Heart right ventricle (tissue), 16 donors: ENCODE measurements at regions not wholly inside any gene's neighbourhood (a gene's known extent, or its start where the extent isn't known, plus 50 kb on each side); places are given as distances from the start of the nearest gene placed in this dataset.
"Not testable (repeated sequence)": the region's sequence is repeated elsewhere in the genome, so short reads cannot be mapped to it uniquely, and the experiment has no call there.

Source experiments
- ATAC-seq, 8 donors: fragments of 200-7000 bp; cut with Tn5 transposase; one replicate each; pipeline ENCODE4 v1.9.1; 2020; ENCODE audit warnings: mild to moderate bottlenecking in 8 of 8, moderate library complexity in 8 of 8, moderate number of reproducible peaks in 1 of 8
- DNase-seq, 2 donors: peaks; one replicate each; pipeline ENCODE4 v3.0.0-alpha.2; 2020
- H3K27ac ChIP-seq, 10 donors: fragments of 200-600 bp; sonication (generic) in 2 of 10; one replicate each; pipeline versions ENCODE4 v1.5.0 to v1.8.0; 2020 to 2022; ENCODE audit warnings: mild to moderate bottlenecking in 3 of 10
- H3K27me3 ChIP-seq, 7 donors: fragments of 200-600 bp; one replicate each; pipeline ENCODE4 v1.8.0; 2021 to 2022; ENCODE audit warnings: mild to moderate bottlenecking in 2 of 7
- H3K36me3 ChIP-seq, 9 donors: fragments of 200-600 bp; sonication (generic) in 1 of 9; one replicate each; pipeline versions ENCODE4 v1.5.0 to v1.8.0; 2020 to 2022; ENCODE audit warnings: mild to moderate bottlenecking in 2 of 9
- H3K4me1 ChIP-seq, 9 donors: fragments of 200-600 bp; sonication (generic) in 1 of 9; one replicate each; pipeline versions ENCODE4 v1.5.0 to v1.8.0; 2020 to 2022; ENCODE audit warnings: mild to moderate bottlenecking in 4 of 9
- H3K4me3 ChIP-seq, 10 donors: fragments of 200-600 bp; sonication (generic) in 2 of 10; one replicate each; pipeline versions ENCODE4 v1.5.0 to v1.8.0; 2020 to 2022; ENCODE audit warnings: mild to moderate bottlenecking in 7 of 10, moderate library complexity in 2 of 10
- H3K9me3 ChIP-seq, 11 donors: fragments of 200-600 bp in 10 of 11; sonication (generic) in 2 of 11; one replicate each; pipeline versions ENCODE4 v1.5.0 to v1.8.0; 2013 to 2022; ENCODE audit warnings: mild to moderate bottlenecking in 2 of 11, control low read depth in 1 of 11, moderate library complexity in 1 of 11
- CTCF ChIP-seq, 9 donors: fragments of 200-600 bp; sonication (generic) in 2 of 9; IDR thresholded peaks; one replicate each; pipeline versions ENCODE4 v1.5.0 to v1.8.0; 2021 to 2022; ENCODE audit warnings: antibody characterized with exemption in 9 of 9, mild to moderate bottlenecking in 5 of 9, moderate library complexity in 1 of 9
- WGBS, 2 donors: extraction: QIAGEN DNeasy Blood & Tissue Kit; methylation state at CpG; one replicate each; pipeline ENCODE4 v1.1.7; 2013; ENCODE audit warnings: inconsistent platforms in 1 of 2; 5-methylcytosine and 5-hydroxymethylcytosine counted together
- intact Hi-C, 10 donors: fragments of 100-400 bp; cut with DNase I; formaldehyde crosslinking; loops; one replicate each; pipeline versions ENCODE4 v1.11.1 to v1.14.2; 2022
- donor health status: Arrhythmogenic right ventricular cardiomyopathy.
- donor health status: ischemic (EF 13 %, LVEDD 7.1; RV severe dilation, severe dysfunction).
- donor health status: healthy with polysubstance abuse.
- donor health status: DM: no; HTN: yes; CAD: no.
- donor health status: DM: no; HTN: no; CAD: no.
- donor health status: ischemic (EF 25% LVEDD 6.9; RV normal size, moderate dysfunction).
- donor health status: ischemic (EF 25% LVEDD 5.7; RV mildly dilated, moderate dysfunction).
- donor health status: healthy.
- donor health status: DM: yes; HTN: yes; CAD: no.
- donor health status: Ischemic cardiomyopathy.
- donor health status: ischemic (EF 35%, LVEDD 5.7; RV mildly dilated, moderate dysfunction).
- donor health status: nonischemic (EF 11% LVEDD 7.7; RV severe dilation, severe dysfunction).
- donor health status: DM: yes; HTN: yes; CAD: no.
- donor health status: PGD.
- donor health status: ischemic (EF 29% LVEDD 5.4; RV normal size, mild dysfunction).
- donor health status: nonischemic (EF 23%, LVEDD 6.1; RV moderate dilation, normal function).

- no peaks in the 10 kb centered on the region for H3K36me3 ChIP-seq
- no peak overlapping the region for H3K27ac ChIP-seq
- no peaks in the 10 kb centered on the region for H3K27me3 ChIP-seq
- no peak for DNase-seq
- intact Hi-C loops = no loop called here
- H3K9me3 ChIP-seq = no peaks in the 10 kb centered on the region
- TF ChIP-seq CTCF (IDR thresholded peaks at IDR 0.05) = no peak
- WGBS, 2 donors = 72 to 85% methylated on average over 1 of the region's 1 CpG
- no peaks in the 10 kb centered on the region for H3K4me1 ChIP-seq
- H3K4me3 ChIP-seq = no peak overlapping the region
- ATAC-seq = no peak
These were observed 331.3 kb upstream of the CCNG1 start for GRCh38 chr5:163106098-163106497.

GRCh38 chr5:163108351-163108750, 329.0 kb upstream of the CCNG1 start:
- DNase-seq (no peak), ATAC-seq (no peak)
- intact Hi-C loops = no loop called here
- 81 to 90% methylated on average over 1 of the region's 1 CpG for WGBS, 2 donors
- no peaks in the 10 kb centered on the region for H3K27me3 ChIP-seq
- H3K27ac ChIP-seq = no peak overlapping the region
- no peaks in the 10 kb centered on the region for H3K36me3 ChIP-seq
- no peaks in the 10 kb centered on the region for H3K9me3 ChIP-seq
- H3K4me3 ChIP-seq = no peak overlapping the region
- TF ChIP-seq CTCF (IDR thresholded peaks at IDR 0.05) = no peak
- H3K4me1 ChIP-seq = no peaks in the 10 kb centered on the region

GRCh38 chr5:163115011-163115410, 322.4 kb upstream of the CCNG1 start:
- H3K4me3 ChIP-seq = no peak overlapping the region
- no peak for ATAC-seq
- TF ChIP-seq CTCF (IDR thresholded peaks at IDR 0.05) = no peak

GRCh38 chr5:163116618-163117017, 320.8 kb upstream of the CCNG1 start:
- H3K4me3 ChIP-seq, H3K36me3 ChIP-seq, H3K4me1 ChIP-seq, DNase-seq, H3K27ac ChIP-seq, intact Hi-C loops, H3K27me3 ChIP-seq, ATAC-seq: not testable (repeated sequence)
- WGBS, 2 donors = 85 to 87% methylated on average over 2 of the region's 2 CpGs
- peaks cover 0 to 20% (median 4%) of the 10 kb centered on the region in 11 donors for H3K9me3 ChIP-seq

More at GRCh38 chr5:163115011-163115410, 322.4 kb upstream of the CCNG1 start:
- 39 to 53% methylated on average over 4 of the region's 4 CpGs for WGBS, 2 donors
- Histone ChIP-seq H3K9me3 (peaks cover 0 to 20% (median 4%) of the 10 kb centered on the region in 11 donors), H3K4me1 (no peaks in the 10 kb centered on the region), H3K27ac (no peak overlapping the region), H3K36me3 (no peaks in the 10 kb centered on the region), H3K27me3 (no peaks in the 10 kb centered on the region)
- intact Hi-C loops = no loop called here
- no peak for DNase-seq

- H3K4me3 ChIP-seq = no peak overlapping the region
- intact Hi-C loops = no loop called here
- TF ChIP-seq CTCF (IDR thresholded peaks at IDR 0.05) = no peak
- H3K9me3 ChIP-seq = peaks cover 0 to 3% (median 0%) of the 10 kb centered on the region in 11 donors
- DNase-seq (no peak), ATAC-seq (no peak)
- no peak overlapping the region for H3K27ac ChIP-seq
- H3K4me1 ChIP-seq = no peaks in the 10 kb centered on the region
- H3K36me3 ChIP-seq = no peaks in the 10 kb centered on the region
- H3K27me3 ChIP-seq = no peaks in the 10 kb centered on the region
These were observed 303.3 kb upstream of the CCNG1 start for GRCh38 chr5:163134061-163134460.
